Left lung (tissue), 4 donors: ENCODE measurements at regions not wholly inside any gene's neighbourhood (a gene's known extent, or its start where the extent isn't known, plus 50 kb on each side); places are given as distances from the start of the nearest gene placed in this dataset.

ENCODE experiments used
- ATAC-seq: fragments of 200-7000 bp; cut with Tn5 transposase; one replicate; pipeline ENCODE4 v1.9.1; 2020; ENCODE audit warnings: moderate library complexity
- DNase-seq, 4 donors: peaks; one replicate each; pipeline ENCODE4 v3.0.0-alpha.2; 2013 to 2020
- H3K27ac ChIP-seq, 2 donors: fragments of 200-600 bp; sonication (generic) in 1 of 2; one replicate each; pipeline versions ENCODE4 v1.5.0 to v1.8.0; 2020 to 2021
- H3K27me3 ChIP-seq, 2 donors: fragments of 200-600 bp; sonication (generic) in 1 of 2; one replicate each; pipeline versions ENCODE4 v1.5.0 to v1.8.0; 2020 to 2021
- H3K36me3 ChIP-seq, 2 donors: fragments of 200-600 bp; sonication (generic) in 1 of 2; one replicate each; pipeline versions ENCODE4 v1.5.0 to v1.8.0; 2020 to 2021
- H3K4me1 ChIP-seq, 2 donors: fragments of 200-600 bp; one replicate each; pipeline ENCODE4 v1.8.0; 2021
- H3K4me3 ChIP-seq, 2 donors: fragments of 200-600 bp; sonication (generic) in 1 of 2; one replicate each; pipeline versions ENCODE4 v1.5.0 to v1.8.0; 2020 to 2021; ENCODE audit warnings: mild to moderate bottlenecking in 1 of 2
- H3K9me3 ChIP-seq, 2 donors: fragments of 200-600 bp; sonication (generic) in 1 of 2; one replicate each; pipeline versions ENCODE4 v1.5.0 to v1.8.0; 2020 to 2021
- CTCF ChIP-seq, 2 donors: fragments of 200-600 bp; sonication (generic) in 1 of 2; IDR thresholded peaks; one replicate each; pipeline versions ENCODE4 v1.5.0 to v1.8.0; 2021; ENCODE audit warnings: antibody characterized with exemption in 2 of 2
- intact Hi-C, 2 donors: fragments of 100-400 bp; cut with DNase I; formaldehyde crosslinking; loops; one replicate each; pipeline versions ENCODE4 v1.11.2 to v1.14.2; 2022
- donor health status: DM: no; HTN: yes; CAD: no.
- donor health status: DM: no; HTN: no; CAD: no.

DNA sequence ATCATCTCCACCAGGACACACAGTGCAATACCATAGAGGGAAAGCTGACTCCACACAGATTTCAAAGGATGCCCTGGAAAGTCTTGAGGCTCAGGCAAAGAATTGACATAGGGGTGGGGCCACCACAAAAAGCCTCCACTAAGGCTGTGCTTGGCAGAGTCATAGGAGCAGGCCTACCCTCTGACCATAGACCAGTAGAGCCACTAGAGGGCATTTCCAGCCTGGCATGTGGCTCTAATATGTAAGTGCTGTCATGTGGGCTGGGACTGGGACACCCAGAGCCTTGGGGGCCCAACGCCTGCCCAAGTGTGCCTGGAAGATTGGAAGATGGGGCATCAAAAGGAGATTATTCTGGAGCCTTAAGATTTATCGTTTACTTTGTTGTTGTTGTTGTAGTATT, 726.0 kb downstream of the DNAH5 start:
- ATAC-seq (no peak), DNase-seq (no peak)
- no peaks in the 10 kb centered on the region for H3K36me3 ChIP-seq
- peaks cover 0 to 10% of the 10 kb centered on the region in 2 donors for H3K9me3 ChIP-seq
- H3K4me1 ChIP-seq = no peaks in the 10 kb centered on the region
- no peak overlapping the region for H3K27ac ChIP-seq
- H3K4me3 ChIP-seq = no peak overlapping the region
- no peaks in the 10 kb centered on the region for H3K27me3 ChIP-seq
- TF ChIP-seq CTCF (IDR thresholded peaks at IDR 0.05) = no peak
- intact Hi-C loops = no loop called here

- no peak for TF ChIP-seq CTCF (IDR thresholded peaks at IDR 0.05)
These were observed 726.9 kb downstream of the DNAH5 start for GRCh38 chr5:13217636-13218035.

DNA sequence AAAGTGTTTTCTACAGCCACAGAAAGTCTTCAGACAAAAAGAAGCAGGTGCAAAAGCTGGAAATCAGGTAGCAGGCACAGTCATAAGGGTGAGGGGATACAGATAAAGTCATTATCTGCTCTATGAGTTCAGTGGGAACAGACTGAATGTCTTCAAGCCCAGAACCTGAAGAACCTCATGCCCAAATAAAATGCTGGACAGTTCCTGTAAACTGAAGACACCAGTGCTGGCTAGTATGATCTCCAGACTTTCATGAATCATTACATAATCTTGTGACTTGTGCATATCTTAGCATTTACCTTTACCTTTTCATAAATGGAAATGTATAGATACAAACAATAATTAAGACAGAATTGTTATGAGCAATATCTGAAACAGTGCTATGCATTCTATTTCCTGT, 728.7 kb downstream of the DNAH5 start:
- intact Hi-C loops = no loop called here
- ATAC-seq = no peak

More at GRCh38 chr5:13217636-13218035, 726.9 kb downstream of the DNAH5 start:
- Histone ChIP-seq H3K27ac (no peak overlapping the region), H3K4me3 (no peak overlapping the region), H3K4me1 (no peaks in the 10 kb centered on the region), H3K27me3 (no peaks in the 10 kb centered on the region), H3K36me3 (no peaks in the 10 kb centered on the region), H3K9me3 (peaks cover 0 to 3% of the 10 kb centered on the region in 2 donors)
- intact Hi-C loops = no loop called here
- ATAC-seq = no peak
- DNase-seq = no peak

GRCh38 chr5:13215370-13215769, 729.1 kb downstream of the DNAH5 start:
- intact Hi-C loops = no loop called here
- Histone ChIP-seq H3K36me3 (no peaks in the 10 kb centered on the region), H3K4me1 (no peaks in the 10 kb centered on the region), H3K27me3 (no peaks in the 10 kb centered on the region), H3K9me3 (no peaks in the 10 kb centered on the region), H3K4me3 (no peak overlapping the region), H3K27ac (no peak overlapping the region)
- TF ChIP-seq CTCF (IDR thresholded peaks at IDR 0.05) = no peak
- no peak for ATAC-seq
- DNase-seq = no peak

More for the DNA sequence above, 728.7 kb downstream of the DNAH5 start:
- no peaks in the 10 kb centered on the region for H3K9me3 ChIP-seq
- no peaks in the 10 kb centered on the region for H3K36me3 ChIP-seq
- no peaks in the 10 kb centered on the region for H3K4me1 ChIP-seq
- no peak overlapping the region for H3K27ac ChIP-seq
- DNase-seq = no peak
- H3K4me3 ChIP-seq = no peak overlapping the region
- no peak for TF ChIP-seq CTCF (IDR thresholded peaks at IDR 0.05)
- H3K27me3 ChIP-seq = no peaks in the 10 kb centered on the region

DNA sequence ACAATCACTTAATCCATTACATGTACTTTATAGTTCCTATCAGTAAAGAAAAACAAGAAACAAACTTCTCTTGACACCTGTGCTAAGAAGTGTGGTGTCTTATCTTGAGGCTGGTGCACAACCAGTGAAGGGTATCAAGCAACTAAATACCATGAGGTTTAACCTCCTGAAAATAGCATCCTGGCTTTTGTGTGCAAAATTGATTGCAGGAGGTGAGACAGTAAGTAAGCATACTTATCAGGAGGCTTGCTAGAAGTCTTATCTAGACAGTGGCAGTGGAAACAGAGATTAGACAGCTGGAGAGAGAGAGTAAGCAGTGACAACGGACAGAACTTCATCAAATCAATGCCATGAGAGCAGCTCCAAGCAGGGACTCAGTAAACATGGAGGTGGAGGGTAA, 730.3 kb downstream of the DNAH5 start:
- no peak for TF ChIP-seq CTCF (IDR thresholded peaks at IDR 0.05)
- Histone ChIP-seq H3K27me3 (no peaks in the 10 kb centered on the region), H3K4me1 (no peaks in the 10 kb centered on the region), H3K9me3 (no peaks in the 10 kb centered on the region), H3K36me3 (no peaks in the 10 kb centered on the region), H3K4me3 (no peak overlapping the region), H3K27ac (no peak overlapping the region)
- DNase-seq (no peak), ATAC-seq (no peak)
- intact Hi-C loops = no loop called here
